ENCODE measurements at regions not wholly inside any gene's neighbourhood (a gene's known extent, or its start where the extent isn't known, plus 50 kb on each side); places are given as distances from the start of the nearest gene placed in this dataset.

- no peak for DNase-seq (ENCODE audit: low read depth, low spot score)
These were observed 91.1 kb upstream of the SKOR2 start for GRCh38 chr18:47342566-47342965.

- DNase-seq (ENCODE audit: low read depth, low spot score): no peak
These were observed 90.2 kb upstream of the SKOR2 start for GRCh38 chr18:47341678-47342077.

GRCh38 chr18:47334966-47335365, 83.5 kb upstream of the SKOR2 start:
- no peak for DNase-seq (ENCODE audit: low read depth, low spot score)

- DNase-seq (ENCODE audit: low read depth, low spot score): no peak
These were observed 82.6 kb upstream of the SKOR2 start for GRCh38 chr18:47333926-47334635.

- no peak for DNase-seq (ENCODE audit: low read depth, low spot score)
These were observed 80.2 kb upstream of the SKOR2 start for GRCh38 chr18:47331641-47332040.

GRCh38 chr18:47331026-47331425, 79.6 kb upstream of the SKOR2 start:
- no peak for DNase-seq (ENCODE audit: low read depth, low spot score)

GRCh38 chr18:47323158-47323557, 71.7 kb upstream of the SKOR2 start:
- no peak for DNase-seq (ENCODE audit: low read depth, low spot score)

GRCh38 chr18:47321815-47322214, 70.4 kb upstream of the SKOR2 start:
- DNase-seq (ENCODE audit: low read depth, low spot score): no peak

- DNase-seq (ENCODE audit: low read depth, low spot score): no peak
These were observed 66.5 kb upstream of the SKOR2 start for GRCh38 chr18:47317824-47318508.

- DNase-seq (ENCODE audit: low read depth, low spot score): no peak
These were observed 65.5 kb upstream of the SKOR2 start for GRCh38 chr18:47316924-47317323.

GRCh38 chr18:47313901-47314300, 62.4 kb upstream of the SKOR2 start:
- no peak for DNase-seq (ENCODE audit: low read depth, low spot score)

- DNase-seq (ENCODE audit: low read depth, low spot score): no peak
These were observed 60.1 kb upstream of the SKOR2 start for GRCh38 chr18:47311585-47311984.

Measured in pulmonary artery endothelial cell (primary cell).